ENCODE measurements at regions not wholly inside any gene's neighbourhood (a gene's known extent, or its start where the extent isn't known, plus 50 kb on each side); places are given as distances from the start of the nearest gene placed in this dataset.

DNA sequence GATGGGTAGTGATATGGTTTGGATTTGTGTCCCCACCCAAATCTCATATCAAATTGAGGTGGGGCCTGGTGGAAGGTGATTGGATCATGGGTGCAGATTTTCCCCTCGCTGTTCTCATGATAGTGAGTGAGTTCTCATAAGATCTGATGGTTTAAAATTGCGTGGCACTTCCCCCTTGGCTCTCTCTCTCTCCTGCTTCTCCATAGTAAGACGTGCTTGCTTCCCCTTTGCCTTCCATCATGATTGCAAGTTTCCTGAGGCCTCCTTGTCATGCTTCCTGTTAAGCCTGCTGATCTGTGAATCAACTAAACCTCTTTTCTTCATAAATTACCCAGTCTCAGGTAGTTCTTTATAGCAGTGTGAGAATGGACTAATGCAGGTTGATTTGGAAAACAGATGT, 223.2 kb upstream of the APCDD1 start:
- no peaks in the 10 kb centered on the region for H3K36me3 ChIP-seq (ENCODE audit: control insufficient read depth, low read length)
- no peak overlapping the region for H3K4me3 ChIP-seq (ENCODE audit: low read length)
- H3K4me2 ChIP-seq (ENCODE audit: low read length), result no peak overlapping the region
- no peaks in the 10 kb centered on the region for H4K20me1 ChIP-seq (ENCODE audit: control insufficient read depth, insufficient read depth, low read depth, low read length)
- H3K79me2 ChIP-seq (ENCODE audit: control insufficient read depth, low read length), result no peaks in the 10 kb centered on the region
- no peaks in the 10 kb centered on the region for H3K9me3 ChIP-seq (ENCODE audit: control insufficient read depth, insufficient read depth, low read length)
- H3K9me2 ChIP-seq (replicated peaks; ENCODE audit: control insufficient read depth, low read length), result no peaks in the 10 kb centered on the region
- H3K27me3 ChIP-seq (ENCODE audit: control insufficient read depth, low read length), result no peaks in the 10 kb centered on the region
- H3K27ac ChIP-seq (ENCODE audit: low read depth, low read length), result no peak overlapping the region
- H3F3A ChIP-seq (ENCODE audit: control insufficient read depth, insufficient read depth), result no peaks in the 10 kb centered on the region
- no peaks in the 10 kb centered on the region for H3K4me1 ChIP-seq (ENCODE audit: control insufficient read depth, low read length)
- TF ChIP-seq, protein P1, sequence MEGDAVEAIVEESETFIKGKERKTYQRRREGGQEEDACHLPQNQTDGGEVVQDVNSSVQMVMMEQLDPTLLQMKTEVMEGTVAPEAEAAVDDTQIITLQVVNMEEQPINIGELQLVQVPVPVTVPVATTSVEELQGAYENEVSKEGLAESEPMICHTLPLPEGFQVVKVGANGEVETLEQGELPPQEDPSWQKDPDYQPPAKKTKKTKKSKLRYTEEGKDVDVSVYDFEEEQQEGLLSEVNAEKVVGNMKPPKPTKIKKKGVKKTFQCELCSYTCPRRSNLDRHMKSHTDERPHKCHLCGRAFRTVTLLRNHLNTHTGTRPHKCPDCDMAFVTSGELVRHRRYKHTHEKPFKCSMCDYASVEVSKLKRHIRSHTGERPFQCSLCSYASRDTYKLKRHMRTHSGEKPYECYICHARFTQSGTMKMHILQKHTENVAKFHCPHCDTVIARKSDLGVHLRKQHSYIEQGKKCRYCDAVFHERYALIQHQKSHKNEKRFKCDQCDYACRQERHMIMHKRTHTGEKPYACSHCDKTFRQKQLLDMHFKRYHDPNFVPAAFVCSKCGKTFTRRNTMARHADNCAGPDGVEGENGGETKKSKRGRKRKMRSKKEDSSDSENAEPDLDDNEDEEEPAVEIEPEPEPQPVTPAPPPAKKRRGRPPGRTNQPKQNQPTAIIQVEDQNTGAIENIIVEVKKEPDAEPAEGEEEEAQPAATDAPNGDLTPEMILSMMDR (IDR thresholded peaks at IDR 0.05; ENCODE audit: low read depth, low read length, poor library complexity, severe bottlenecking), result no peak
- no peak for TF ChIP-seq EZH2phosphoT487 (IDR thresholded peaks at IDR 0.05; ENCODE audit: borderline replicate concordance, low read length)

DNA sequence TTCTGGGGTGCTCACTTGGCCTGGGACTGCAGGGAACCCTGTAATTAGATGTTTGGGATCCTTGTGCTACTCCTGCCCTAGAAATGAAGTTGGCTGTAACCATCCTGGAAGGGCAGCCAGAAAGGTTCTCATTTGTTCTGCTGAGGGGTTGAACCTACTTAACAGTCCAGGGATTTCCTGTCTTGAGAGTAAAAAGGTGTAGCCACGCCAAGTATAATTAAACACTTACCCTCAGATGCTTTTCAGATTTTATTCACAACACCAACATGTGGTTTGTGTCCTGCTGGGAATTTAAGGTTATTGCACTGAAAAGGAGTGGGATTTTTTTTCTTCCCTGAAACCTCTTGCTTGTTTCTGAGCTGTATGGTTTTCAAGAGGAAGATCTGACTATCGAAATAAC, 222.4 kb upstream of the APCDD1 start:
- H3K9me2 ChIP-seq (replicated peaks; ENCODE audit: control insufficient read depth, low read length), result no peaks in the 10 kb centered on the region
- H3K36me3 ChIP-seq (ENCODE audit: control insufficient read depth, low read length), result no peaks in the 10 kb centered on the region
- no peaks in the 10 kb centered on the region for H3K79me2 ChIP-seq (ENCODE audit: control insufficient read depth, low read length)
- H3K27ac ChIP-seq (ENCODE audit: low read depth, low read length), result no peak overlapping the region
- TF ChIP-seq EZH2phosphoT487 (IDR thresholded peaks at IDR 0.05; ENCODE audit: borderline replicate concordance, low read length), result no peak
- TF ChIP-seq, protein P1 (IDR thresholded peaks at IDR 0.05; ENCODE audit: low read depth, low read length, poor library complexity, severe bottlenecking), result no peak
- H4K20me1 ChIP-seq (ENCODE audit: control insufficient read depth, insufficient read depth, low read depth, low read length), result no peaks in the 10 kb centered on the region
- no peaks in the 10 kb centered on the region for H3F3A ChIP-seq (ENCODE audit: control insufficient read depth, insufficient read depth)
- no peak overlapping the region for H3K4me2 ChIP-seq (ENCODE audit: low read length)
- H3K9me3 ChIP-seq (ENCODE audit: control insufficient read depth, insufficient read depth, low read length), result no peaks in the 10 kb centered on the region
- H3K27me3 ChIP-seq (ENCODE audit: control insufficient read depth, low read length), result no peaks in the 10 kb centered on the region
- no peaks in the 10 kb centered on the region for H3K4me1 ChIP-seq (ENCODE audit: control insufficient read depth, low read length)
- no peak overlapping the region for H3K4me3 ChIP-seq (ENCODE audit: low read length)

DNA sequence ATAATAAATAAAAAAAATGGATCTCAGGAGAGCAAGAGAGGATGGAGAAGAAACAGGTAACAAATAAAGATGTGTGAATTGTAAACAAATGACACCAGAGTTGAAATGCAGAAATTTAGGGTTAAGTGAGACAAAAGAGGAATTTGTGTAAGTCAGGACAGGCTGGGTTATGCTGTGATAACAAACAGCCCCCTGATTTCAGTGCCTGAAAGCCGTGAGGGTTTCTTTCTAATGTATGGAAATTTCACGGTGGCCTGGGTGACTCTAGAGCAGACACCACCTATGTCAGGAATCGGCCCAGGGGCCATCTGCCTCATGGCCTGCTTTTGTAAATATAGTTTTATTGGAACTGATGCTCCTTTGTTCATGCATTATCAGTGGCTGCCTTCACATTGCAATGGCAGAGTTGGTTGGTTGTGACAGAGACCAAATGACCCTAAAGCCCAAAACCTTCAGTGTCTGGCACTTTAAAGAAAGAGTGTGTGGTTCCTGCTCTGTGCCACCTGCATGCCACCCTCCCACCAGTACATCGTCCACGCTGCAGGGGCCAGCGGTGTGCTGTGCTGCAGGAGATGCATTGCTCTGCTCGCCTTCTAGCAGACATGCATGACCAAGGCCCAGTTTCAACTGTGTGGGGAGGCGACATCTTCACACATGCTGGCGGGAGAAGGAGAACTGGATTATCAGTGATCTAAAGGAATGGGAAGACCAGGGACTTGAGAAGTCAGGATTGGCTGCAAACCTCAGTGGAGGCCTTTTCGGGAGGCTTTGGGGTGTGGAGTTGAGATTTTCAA, 221.2 kb upstream of the APCDD1 start:
- Histone ChIP-seq H4K20me1 (ENCODE audit: control insufficient read depth, insufficient read depth, low read depth, low read length) (no peaks in the 10 kb centered on the region), H3K27ac (ENCODE audit: low read depth, low read length) (no peak overlapping the region)

More for the DNA sequence above, 221.2 kb upstream of the APCDD1 start:
- Histone ChIP-seq H3K9me2 (replicated peaks; ENCODE audit: control insufficient read depth, low read length) (no peaks in the 10 kb centered on the region), H3K36me3 (ENCODE audit: control insufficient read depth, low read length) (no peaks in the 10 kb centered on the region), H3K27me3 (ENCODE audit: control insufficient read depth, low read length) (no peaks in the 10 kb centered on the region), H3K79me2 (ENCODE audit: control insufficient read depth, low read length) (no peaks in the 10 kb centered on the region), H3K4me2 (ENCODE audit: low read length) (no peak overlapping the region), H3K9me3 (ENCODE audit: control insufficient read depth, insufficient read depth, low read length) (no peaks in the 10 kb centered on the region), H3K4me1 (ENCODE audit: control insufficient read depth, low read length) (no peaks in the 10 kb centered on the region), H3F3A (ENCODE audit: control insufficient read depth, insufficient read depth) (no peaks in the 10 kb centered on the region), H3K4me3 (ENCODE audit: low read length) (no peak overlapping the region)
- TF ChIP-seq EZH2phosphoT487 (IDR thresholded peaks at IDR 0.05; ENCODE audit: borderline replicate concordance, low read length), result no peak
- TF ChIP-seq, protein P1 (IDR thresholded peaks at IDR 0.05; ENCODE audit: low read depth, low read length, poor library complexity, severe bottlenecking), result no peak
